Common myeloid progenitor, CD34-positive (primary cell): ENCODE measurements at regions not wholly inside any gene's neighbourhood (a gene's known extent, or its start where the extent isn't known, plus 50 kb on each side); places are given as distances from the start of the nearest gene placed in this dataset.
"Not testable (repeated sequence)": the region's sequence is repeated elsewhere in the genome, so short reads cannot be mapped to it uniquely, and the experiment has no call there.

ENCODE experiments used
- CTCF ChIA-PET: fragments of 350-600 bp; sonication (Branson Sonifier 250); formaldehyde crosslinking; loops from one replicate; lab custom pipeline; 2021; ENCODE audit warnings: antibody characterized with exemption; lab: Charles Lee
- POLR2A ChIA-PET: fragments of 350-600 bp; sonication (Branson Sonifier 250); formaldehyde crosslinking; loops from one replicate; lab custom pipeline; 2021; ENCODE audit warnings: antibody characterized with exemption; lab: Charles Lee
- DNase-seq, 3 donors: peaks; one replicate each; pipeline versions ENCODE4 v3.0.0 to v3.0.0-alpha.2; 2013
- H3K27ac ChIP-seq, 2 experiments: 1 replicate in 1 of 2; 2 replicates in 1 of 2; pipeline ENCODE4 v1.7.0; 2013; ENCODE audit warnings: inconsistent platforms in 2 of 2, low read length in 2 of 2, mild to moderate bottlenecking in 2 of 2, low read depth in 1 of 2, moderate library complexity in 1 of 2; ENCODE audit not compliant: severe bottlenecking in 2 of 2, insufficient read depth in 1 of 2, poor library complexity in 1 of 2
- H3K27me3 ChIP-seq, 5 experiments: replicated peaks in 2 of 5; 1 replicate in 3 of 5; 2 replicates in 2 of 5; pipeline versions ENCODE4 v1.6.1 to v1.7.0; 2013; ENCODE audit warnings: low read length in 4 of 5, mild to moderate bottlenecking in 2 of 5, moderate library complexity in 2 of 5, inconsistent platforms in 1 of 5; ENCODE audit not compliant: insufficient read depth in 5 of 5, control insufficient read depth in 4 of 5
- H3K36me3 ChIP-seq, 4 experiments: 1 replicate in 2 of 4; 2 replicates in 2 of 4; pipeline versions ENCODE4 v1.6.1 to v1.7.0; 2013; ENCODE audit warnings: low read length in 3 of 4, control low read depth in 1 of 4, mild to moderate bottlenecking in 1 of 4; ENCODE audit not compliant: control insufficient read depth in 4 of 4, insufficient read depth in 4 of 4
- H3K4me1 ChIP-seq, 4 experiments: 1 replicate in 3 of 4; 2 replicates in 1 of 4; pipeline versions ENCODE4 v1.6.1 to v1.7.1; 2013; ENCODE audit warnings: low read length in 3 of 4, mild to moderate bottlenecking in 3 of 4, control low read depth in 1 of 4, inconsistent platforms in 1 of 4, moderate library complexity in 1 of 4; ENCODE audit not compliant: control insufficient read depth in 4 of 4, insufficient read depth in 4 of 4; ENCODE audit errors: control extremely low read depth in 1 of 4
- H3K4me3 ChIP-seq, 7 experiments: 1 replicate in 4 of 7; 2 replicates in 3 of 7; pipeline versions ENCODE4 v1.5.1 to v1.7.0; 2013; ENCODE audit warnings: mild to moderate bottlenecking in 7 of 7, low read length in 6 of 7, moderate library complexity in 6 of 7, inconsistent platforms in 2 of 7, low read depth in 2 of 7, control low read depth in 1 of 7; ENCODE audit not compliant: insufficient read depth in 4 of 7, control insufficient read depth in 1 of 7; ENCODE audit errors: extremely low read depth in 1 of 7
- H3K9me3 ChIP-seq, 5 experiments: 1 replicate in 4 of 5; 2 replicates in 1 of 5; pipeline versions ENCODE4 v1.6.1 to v1.7.1; 2013; ENCODE audit warnings: low read length in 4 of 5, mild to moderate bottlenecking in 2 of 5, inconsistent platforms in 1 of 5, low read depth in 1 of 5, moderate library complexity in 1 of 5; ENCODE audit not compliant: control insufficient read depth in 4 of 5, insufficient read depth in 2 of 5; ENCODE audit errors: control extremely low read depth in 1 of 5
- WGBS: methylation state at CpG from one replicate; pipeline ENCODE4 v1.1.5; 2013; ENCODE audit not compliant: insufficient coverage; 5-methylcytosine and 5-hydroxymethylcytosine counted together

GRCh38 chr5:6106756-6107155 is 271.6 kb downstream of the MED10 start:
- Histone ChIP-seq H3K4me1 (no peaks in the 10 kb centered on the region), H3K36me3 (no peaks in the 10 kb centered on the region), H3K4me3 (no peak overlapping the region), H3K27me3 (peaks cover 0 to 2% (median 0%) of the 10 kb centered on the region in 5 experiments), H3K9me3 (no peaks in the 10 kb centered on the region), H3K27ac (no peak overlapping the region)
- 94% methylated on average over 6 of the region's 6 CpGs for WGBS
- ChIA-PET CTCF (no interaction called here), POLR2A (no interaction called here)
- no peak for DNase-seq

GRCh38 chr5:6105320-6105719 is 273.0 kb downstream of the MED10 start:
- POLR2A ChIA-PET: no interaction called here
- Histone ChIP-seq H3K9me3 (no peaks in the 10 kb centered on the region), H3K27ac (no peak overlapping the region), H3K36me3 (no peaks in the 10 kb centered on the region), H3K4me3 (no peak overlapping the region), H3K4me1 (no peaks in the 10 kb centered on the region), H3K27me3 (peaks cover 0 to 2% (median 0%) of the 10 kb centered on the region in 5 experiments)
- DNase-seq: no peak
- 78% methylated on average over 4 of the region's 4 CpGs for WGBS
- CTCF ChIA-PET: no interaction called here

GRCh38 chr5:6096101-6096500 is 282.2 kb downstream of the MED10 start:
- DNase-seq: no peak
- ChIA-PET POLR2A (no interaction called here), CTCF (no interaction called here)
- Histone ChIP-seq H3K4me3 (no peak overlapping the region), H3K4me1 (no peaks in the 10 kb centered on the region), H3K27ac (no peak overlapping the region), H3K27me3 (no peaks in the 10 kb centered on the region), H3K36me3 (no peaks in the 10 kb centered on the region), H3K9me3 (peaks cover 0 to 3% (median 0%) of the 10 kb centered on the region in 5 experiments)
- WGBS: 63% methylated on average over 1 of the region's 3 CpGs

GRCh38 chr5:6094180-6094579 is 284.2 kb downstream of the MED10 start:
- H3K4me1 ChIP-seq, H3K9me3 ChIP-seq, DNase-seq, CTCF ChIA-PET, H3K36me3 ChIP-seq, H3K27me3 ChIP-seq, POLR2A ChIA-PET, H3K4me3 ChIP-seq, H3K27ac ChIP-seq: not testable (repeated sequence)
- 100% methylated on average over 1 of the region's 1 CpG for WGBS

- Histone ChIP-seq H3K27me3 (no peaks in the 10 kb centered on the region), H3K4me3 (no peak overlapping the region), H3K4me1 (no peaks in the 10 kb centered on the region), H3K27ac (no peak overlapping the region), H3K9me3 (peaks cover 0 to 3% (median 0%) of the 10 kb centered on the region in 5 experiments), H3K36me3 (no peaks in the 10 kb centered on the region)
- WGBS: 100% methylated on average over 1 of the region's 1 CpG
- ChIA-PET CTCF (no interaction called here), POLR2A (no interaction called here)
- DNase-seq: no peak
Observed at GRCh38 chr5:6090838-6091237, 287.5 kb downstream of the MED10 start.

- CTCF ChIA-PET: no interaction called here
- Histone ChIP-seq H3K4me1 (no peaks in the 10 kb centered on the region), H3K27ac (no peak overlapping the region), H3K36me3 (no peaks in the 10 kb centered on the region), H3K4me3 (no peak overlapping the region), H3K27me3 (no peaks in the 10 kb centered on the region), H3K9me3 (peaks cover 0 to 3% (median 0%) of the 10 kb centered on the region in 5 experiments)
- 98% methylated on average over 4 of the region's 6 CpGs for WGBS
- POLR2A ChIA-PET: no interaction called here
- DNase-seq: no peak
Observed at GRCh38 chr5:6090079-6090654, 288.2 kb downstream of the MED10 start.

GRCh38 chr5:6088706-6089105 is 289.6 kb downstream of the MED10 start:
- ChIA-PET CTCF (no interaction called here), POLR2A (no interaction called here)
- H3K4me1 ChIP-seq: no peaks in the 10 kb centered on the region
- H3K27me3 ChIP-seq: no peaks in the 10 kb centered on the region
- H3K4me3 ChIP-seq: no peak overlapping the region
- no peak overlapping the region for H3K27ac ChIP-seq
- DNase-seq: no peak
- H3K9me3 ChIP-seq: peaks cover 0 to 3% (median 0%) of the 10 kb centered on the region in 5 experiments
- H3K36me3 ChIP-seq: no peaks in the 10 kb centered on the region
- 85% methylated on average over 2 of the region's 2 CpGs for WGBS
